Stomach (tissue), 8 donors: ENCODE measurements at regions not wholly inside any gene's neighbourhood (a gene's known extent, or its start where the extent isn't known, plus 50 kb on each side); places are given as distances from the start of the nearest gene placed in this dataset.

Experiments used
- DNase-seq, 2 donors: peaks; one replicate each; pipeline versions ENCODE4 v3.0.0 to v3.0.0-alpha.2; 2013 to 2019
- H3K27ac ChIP-seq, 5 donors: fragments of 200-600 bp in 4 of 5; sonication (generic) in 4 of 5; one replicate each; pipeline ENCODE4 v1.5.1; 2013 to 2019; ENCODE audit warnings: mild to moderate bottlenecking in 1 of 5, moderate library complexity in 1 of 5
- H3K27me3 ChIP-seq, 3 donors: fragments of 200-600 bp; sonication (generic); one replicate each; pipeline ENCODE4 v1.5.1; 2017 to 2019; ENCODE audit warnings: mixed run types in 1 of 3
- H3K36me3 ChIP-seq, 4 donors: fragments of 200-600 bp; sonication (generic); 1 replicate in 3 of 4; 2 replicates in 1 of 4; pipeline ENCODE4 v1.5.1; 2016 to 2019
- H3K4me1 ChIP-seq, 4 donors: fragments of 200-600 bp; sonication (generic); one replicate each; pipeline ENCODE4 v1.5.1; 2016 to 2019
- H3K4me3 ChIP-seq, 4 donors: fragments of 200-600 bp; sonication (generic) in 3 of 4; one replicate each; pipeline ENCODE4 v1.5.1; 2016 to 2019; ENCODE audit warnings: mild to moderate bottlenecking in 1 of 4
- H3K9me3 ChIP-seq, 4 donors: fragments of 200-600 bp; sonication (generic); one replicate each; pipeline ENCODE4 v1.5.1; 2016 to 2019
- EP300 ChIP-seq: sonication (generic); formaldehyde crosslinking; IDR thresholded peaks from one replicate; pipeline ENCODE4 v1.6.1; 2017; ENCODE audit warnings: antibody characterized with exemption
- POLR2A ChIP-seq, 4 donors: fragments of 450-650 bp; IDR thresholded peaks; one replicate each; pipeline ENCODE4 v1.6.1; 2016; ENCODE audit warnings: antibody characterized with exemption in 4 of 4, control low read depth in 2 of 4, mild to moderate bottlenecking in 1 of 4, moderate library complexity in 1 of 4
- POLR2AphosphoS5 ChIP-seq, 3 donors: sonication (generic); formaldehyde crosslinking; IDR thresholded peaks; one replicate each; pipeline ENCODE4 v1.6.1; 2016; ENCODE audit warnings: antibody characterized with exemption in 3 of 3
- WGBS, 5 donors: extraction: QIAGEN DNeasy Blood & Tissue Kit in 3 of 5; methylation state at CpG; one replicate each; pipeline versions ENCODE4 v1.1.5 to v1.1.7; 2013 to 2018; 5-methylcytosine and 5-hydroxymethylcytosine counted together
- intact Hi-C: fragments of 100-400 bp; cut with DNase I; formaldehyde crosslinking; loops from one replicate; pipeline ENCODE4 v1.15.1; 2023; ENCODE audit warnings: low total_unique reads
- TF ChIP-seq, protein P1 (sequence below), 7 experiments: fragments of 450-650 bp in 4 of 7; fragments of 200-600 bp in 3 of 7; sonication (generic) in 3 of 7; IDR thresholded peaks; one replicate each; pipeline ENCODE4 v1.5.1; 2016 to 2019; ENCODE audit warnings: antibody characterized with exemption in 7 of 7, control low read depth in 2 of 7, mild to moderate bottlenecking in 1 of 7
- donor health status: healthy with polysubstance abuse.
- donor health status: Bipolar disorder and iron deficiency.
- donor health status: healthy.

DNA sequence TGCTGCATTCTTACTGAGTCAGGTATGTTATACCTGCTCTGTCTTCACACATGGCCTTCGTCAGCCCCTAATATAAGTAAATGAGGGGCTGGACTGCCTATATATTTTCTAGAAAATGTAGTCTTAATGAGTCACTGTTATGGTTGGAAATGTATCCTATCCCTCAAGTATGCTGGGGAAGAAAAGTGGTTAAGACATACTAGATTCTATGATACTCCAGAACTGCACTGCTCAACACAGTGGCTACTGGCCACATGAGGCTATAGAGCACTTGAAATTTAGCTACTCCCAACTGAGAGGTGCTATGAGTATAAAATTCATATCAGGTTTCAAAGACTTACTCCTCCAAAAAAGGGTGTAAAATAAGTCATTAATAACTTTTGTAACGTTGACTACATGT, 104.3 kb upstream of the STEAP1B start:
- DNase-seq = no peak
- Histone ChIP-seq H3K9me3 (no peaks in the 10 kb centered on the region), H3K27ac (no peak overlapping the region), H3K4me1 (peaks cover 0 to 10% (median 3%) of the 10 kb centered on the region in 4 donors), H3K36me3 (no peaks in the 10 kb centered on the region), H3K4me3 (no peak overlapping the region), H3K27me3 (no peaks in the 10 kb centered on the region)
- 66 to 86% (median 80%) methylated on average over 2 of the region's 2 CpGs for WGBS, 5 donors
- TF ChIP-seq, protein P1, sequence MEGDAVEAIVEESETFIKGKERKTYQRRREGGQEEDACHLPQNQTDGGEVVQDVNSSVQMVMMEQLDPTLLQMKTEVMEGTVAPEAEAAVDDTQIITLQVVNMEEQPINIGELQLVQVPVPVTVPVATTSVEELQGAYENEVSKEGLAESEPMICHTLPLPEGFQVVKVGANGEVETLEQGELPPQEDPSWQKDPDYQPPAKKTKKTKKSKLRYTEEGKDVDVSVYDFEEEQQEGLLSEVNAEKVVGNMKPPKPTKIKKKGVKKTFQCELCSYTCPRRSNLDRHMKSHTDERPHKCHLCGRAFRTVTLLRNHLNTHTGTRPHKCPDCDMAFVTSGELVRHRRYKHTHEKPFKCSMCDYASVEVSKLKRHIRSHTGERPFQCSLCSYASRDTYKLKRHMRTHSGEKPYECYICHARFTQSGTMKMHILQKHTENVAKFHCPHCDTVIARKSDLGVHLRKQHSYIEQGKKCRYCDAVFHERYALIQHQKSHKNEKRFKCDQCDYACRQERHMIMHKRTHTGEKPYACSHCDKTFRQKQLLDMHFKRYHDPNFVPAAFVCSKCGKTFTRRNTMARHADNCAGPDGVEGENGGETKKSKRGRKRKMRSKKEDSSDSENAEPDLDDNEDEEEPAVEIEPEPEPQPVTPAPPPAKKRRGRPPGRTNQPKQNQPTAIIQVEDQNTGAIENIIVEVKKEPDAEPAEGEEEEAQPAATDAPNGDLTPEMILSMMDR (IDR thresholded peaks at IDR 0.05) = no peak
- TF ChIP-seq EP300 = no peak
- no peak for TF ChIP-seq POLR2A (IDR thresholded peaks at IDR 0.05)
- no peak for TF ChIP-seq POLR2AphosphoS5 (IDR thresholded peaks at IDR 0.05)
- intact Hi-C loops = no loop called here

DNA sequence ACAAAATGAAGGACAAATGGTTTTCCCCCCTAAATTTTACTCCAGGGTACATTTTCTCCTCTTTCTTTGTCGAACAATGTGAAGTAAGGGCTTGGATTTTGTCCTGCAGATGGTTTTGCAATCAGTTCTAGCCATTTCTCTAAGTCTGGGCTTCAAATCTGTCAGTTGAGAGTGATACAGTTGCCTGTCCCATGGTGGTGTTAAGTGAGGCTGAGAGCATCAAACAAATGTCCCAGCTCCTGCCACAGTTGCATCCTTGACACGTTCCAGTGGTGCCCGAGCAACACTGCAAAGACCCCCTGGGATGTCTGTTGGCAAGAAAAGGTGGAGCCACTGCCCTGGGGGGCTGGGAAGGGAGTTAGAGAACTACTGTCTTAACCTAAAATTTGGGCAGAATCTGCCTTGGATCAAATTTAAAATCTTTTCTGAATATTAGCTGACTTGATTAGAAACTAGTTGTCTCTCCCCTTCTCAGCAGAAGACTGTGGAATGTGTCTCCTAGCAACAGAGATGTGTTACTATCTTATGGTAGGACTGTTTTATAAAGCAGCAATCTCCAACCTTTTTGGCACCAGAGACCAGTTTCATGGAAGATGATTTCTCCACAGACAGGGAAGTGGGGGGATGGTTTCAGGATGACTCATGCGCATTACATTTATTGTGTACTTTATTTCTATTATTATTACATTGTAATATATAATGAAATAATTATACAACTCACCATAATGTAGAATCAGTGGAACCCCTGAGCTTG, 102.0 kb upstream of the STEAP1B start:
- TF ChIP-seq POLR2AphosphoS5 (IDR thresholded peaks at IDR 0.05) (no peak), EP300 (no peak), POLR2A (IDR thresholded peaks at IDR 0.05) (no peak)
- TF ChIP-seq, protein P1 (IDR thresholded peaks at IDR 0.05) = no peak
- 79 to 82% (median 80%) methylated on average over 4 of the region's 4 CpGs for WGBS, 5 donors
- Histone ChIP-seq H3K9me3 (no peaks in the 10 kb centered on the region), H3K36me3 (no peaks in the 10 kb centered on the region), H3K4me1 (peaks cover 0 to 6% (median 3%) of the 10 kb centered on the region in 4 donors), H3K4me3 (no peak overlapping the region), H3K27ac (no peak overlapping the region), H3K27me3 (no peaks in the 10 kb centered on the region)
- intact Hi-C loops = no loop called here
- peak in 1 of 2 donors; percentile 74 for DNase-seq

DNA sequence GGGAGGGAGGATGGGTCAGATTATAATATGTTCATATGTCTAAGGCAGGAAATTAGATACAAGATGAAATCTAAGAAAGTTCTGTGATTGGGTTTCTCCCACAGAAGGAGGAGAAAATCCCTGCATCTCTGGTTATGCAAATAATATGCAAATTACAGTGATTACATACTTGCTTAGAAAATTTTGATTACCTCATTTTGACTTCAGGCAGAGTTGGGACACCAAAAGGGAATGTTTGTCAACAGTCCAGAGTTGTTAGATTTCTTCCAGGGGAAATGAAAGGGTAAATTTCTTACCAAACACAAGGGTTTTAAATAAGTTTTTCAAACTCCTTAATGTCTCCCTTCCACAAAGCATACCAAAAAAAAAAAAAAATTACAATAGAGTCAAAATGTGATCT, 101.4 kb upstream of the STEAP1B start:
- intact Hi-C loops = no loop called here
- no peak overlapping the region for H3K4me3 ChIP-seq
- TF ChIP-seq POLR2AphosphoS5 (IDR thresholded peaks at IDR 0.05) (no peak), EP300 (no peak), POLR2A (IDR thresholded peaks at IDR 0.05) (no peak)
- TF ChIP-seq, protein P1 (IDR thresholded peaks at IDR 0.05) = no peak
- no peak for DNase-seq
- no peaks in the 10 kb centered on the region for H3K9me3 ChIP-seq
- no peak overlapping the region for H3K27ac ChIP-seq
- H3K36me3 ChIP-seq = no peaks in the 10 kb centered on the region
- peaks cover 0 to 6% (median 3%) of the 10 kb centered on the region in 4 donors for H3K4me1 ChIP-seq
- H3K27me3 ChIP-seq = no peaks in the 10 kb centered on the region

DNA sequence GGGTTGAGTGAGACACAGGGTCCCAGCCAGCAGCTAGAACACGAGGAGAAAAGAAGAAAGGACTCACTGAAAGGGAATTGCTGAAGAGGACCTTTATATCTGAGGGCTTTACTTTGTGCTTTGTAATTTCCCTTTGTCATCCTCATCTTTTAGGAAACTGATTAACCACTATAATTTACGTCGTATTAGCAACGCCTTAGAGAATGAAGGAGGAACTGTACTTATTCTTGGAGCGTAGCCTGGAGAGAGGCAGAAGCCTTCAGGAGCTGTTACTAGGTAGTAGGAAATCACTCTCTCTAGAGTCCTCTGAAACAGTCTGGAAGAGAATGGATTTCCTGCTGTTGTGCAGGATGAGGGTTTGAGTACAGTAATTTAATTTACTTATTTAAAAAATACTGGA, 101.0 kb upstream of the STEAP1B start:
- H3K36me3 ChIP-seq = no peaks in the 10 kb centered on the region
- no peak overlapping the region for H3K4me3 ChIP-seq
- 56 to 77% (median 67%) methylated on average over 5 of the region's 5 CpGs for WGBS, 5 donors
- intact Hi-C loops = no loop called here
- no peaks in the 10 kb centered on the region for H3K9me3 ChIP-seq
- H3K27me3 ChIP-seq = no peaks in the 10 kb centered on the region
- DNase-seq = no peak
- H3K4me1 ChIP-seq = peaks cover 0 to 6% (median 3%) of the 10 kb centered on the region in 4 donors
- TF ChIP-seq EP300 (no peak), POLR2AphosphoS5 (IDR thresholded peaks at IDR 0.05) (no peak), POLR2A (IDR thresholded peaks at IDR 0.05) (no peak)
- TF ChIP-seq, protein P1 (IDR thresholded peaks at IDR 0.05) = no peak
- H3K27ac ChIP-seq = no peak overlapping the region
